Activated CD4-positive, CD25-positive, alpha-beta regulatory T cell treated with anti-CD3 and anti-CD28 coated beads, Interleukin-2, amount 50 U/mL, for 72 hours (primary cell): ENCODE measurements at regions not wholly inside any gene's neighbourhood (a gene's known extent, or its start where the extent isn't known, plus 50 kb on each side); places are given as distances from the start of the nearest gene placed in this dataset.

Experiments used
- DNase-seq: peaks from one replicate; pipeline ENCODE4 v3.0.0; 2021

- no peak for DNase-seq
Observed at GRCh38 chr11:110034806-110035205, 58.4 kb upstream of the ZC3H12C start.

DNA sequence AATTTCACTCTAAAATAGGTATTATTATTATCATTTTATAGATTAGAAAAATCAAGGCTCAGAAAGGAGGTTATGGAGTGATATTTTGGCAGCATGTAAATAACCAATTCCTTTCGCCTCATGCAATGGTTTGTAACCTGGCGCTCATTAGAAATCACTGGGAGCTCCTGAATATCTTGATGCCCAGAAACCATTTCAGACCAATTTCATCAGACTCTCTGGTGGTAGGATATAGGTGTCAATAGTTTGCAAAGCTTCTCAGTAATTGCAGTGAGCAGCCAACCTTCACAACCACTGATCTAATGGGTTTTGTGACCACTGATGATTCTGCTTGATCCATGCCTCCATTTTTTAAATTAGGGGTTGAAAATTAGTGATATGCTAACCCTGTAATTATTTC is 57.8 kb upstream of the ZC3H12C start:
- DNase-seq = no peak

DNA sequence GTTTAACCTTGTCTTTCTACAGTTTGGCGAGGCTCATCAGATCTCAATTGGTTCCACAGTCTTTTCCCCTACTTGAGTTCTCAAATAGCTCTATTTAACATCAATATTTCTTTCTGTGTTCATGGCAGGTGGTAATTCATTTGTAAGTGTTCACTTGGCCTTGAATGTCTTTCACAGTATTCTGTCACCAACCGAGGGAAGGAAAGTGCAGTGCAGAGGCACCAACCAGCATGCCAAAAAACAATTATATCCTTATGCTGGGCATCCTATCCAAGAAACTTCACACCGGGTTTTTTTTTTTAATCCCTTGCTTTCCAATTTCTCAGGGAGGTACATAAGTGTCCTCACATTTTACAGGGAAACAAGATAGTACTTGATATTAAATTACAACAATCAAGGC is 55.0 kb upstream of the ZC3H12C start:
- no peak for DNase-seq
